HG03342 (cell line): ENCODE measurements at regions not wholly inside any gene's neighbourhood (a gene's known extent, or its start where the extent isn't known, plus 50 kb on each side); places are given as distances from the start of the nearest gene placed in this dataset.
"Not testable (repeated sequence)": the region's sequence is repeated elsewhere in the genome, so short reads cannot be mapped to it uniquely, and the experiment has no call there.

Experiments
- ATAC-seq: cut with Tn5 transposase; IDR thresholded peaks from one replicate; pipeline ENCODE4 v1.9.1; 2021; ENCODE audit warnings: mild to moderate bottlenecking, moderate library complexity; ENCODE audit not compliant: unreplicated experiment

DNA sequence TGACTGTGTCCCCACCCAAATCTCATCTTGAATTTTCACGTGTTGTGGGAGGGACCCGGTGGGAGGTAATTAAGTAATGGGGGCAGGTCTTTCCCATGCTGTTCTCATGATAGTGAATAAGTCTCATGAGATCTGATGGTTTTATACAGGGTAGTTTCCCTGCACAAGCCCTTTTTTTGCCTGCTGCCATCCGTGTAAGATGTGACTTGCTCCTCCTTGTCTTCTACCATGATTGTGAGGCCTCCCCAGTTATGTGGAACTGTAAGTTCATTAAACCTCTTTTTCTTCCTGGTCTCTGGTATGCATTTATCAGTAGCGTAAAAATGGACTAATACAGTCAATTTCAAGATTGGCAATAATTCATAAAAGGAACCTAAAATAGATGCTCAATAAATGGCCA, 261.0 kb downstream of the ETV1 start:
- not testable (repeated sequence) for ATAC-seq

DNA sequence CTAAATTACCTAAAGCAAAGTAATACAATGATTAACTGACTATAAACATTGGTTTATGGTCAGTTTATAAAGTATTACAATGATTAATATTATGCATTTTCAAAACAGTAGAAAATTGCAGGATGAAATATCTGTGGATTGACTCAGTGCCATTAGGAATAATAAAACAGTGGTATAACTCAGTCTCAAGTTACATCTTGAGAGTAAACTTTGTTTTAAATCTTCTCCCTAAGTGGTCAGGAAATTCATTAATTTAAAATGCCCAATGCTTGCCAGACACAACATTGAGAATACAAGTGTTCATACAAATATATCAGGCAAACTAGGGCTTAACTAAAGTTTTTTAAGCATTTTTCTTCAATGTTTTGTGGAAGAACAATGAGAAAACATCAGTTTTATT, 257.8 kb downstream of the ETV1 start:
- no peak for ATAC-seq

DNA sequence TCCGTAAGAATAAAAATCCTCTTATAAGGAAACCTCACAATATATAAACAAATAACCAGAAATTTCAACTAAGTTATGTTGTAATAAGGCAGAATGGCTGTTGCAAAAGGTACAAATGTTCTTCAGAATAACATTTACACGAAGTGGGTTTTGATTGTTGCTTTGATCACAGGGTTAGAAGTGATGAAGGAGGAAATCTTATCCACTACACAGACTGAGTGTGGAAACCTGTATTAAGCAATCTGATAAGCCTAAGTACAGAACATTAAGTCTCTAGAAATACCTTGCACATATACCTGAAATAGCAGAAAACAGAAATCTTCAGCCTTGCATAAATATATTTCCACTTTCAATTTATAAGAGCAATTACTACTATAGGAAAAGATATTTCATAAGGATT, 251.9 kb downstream of the ETV1 start:
- ATAC-seq = no peak

DNA sequence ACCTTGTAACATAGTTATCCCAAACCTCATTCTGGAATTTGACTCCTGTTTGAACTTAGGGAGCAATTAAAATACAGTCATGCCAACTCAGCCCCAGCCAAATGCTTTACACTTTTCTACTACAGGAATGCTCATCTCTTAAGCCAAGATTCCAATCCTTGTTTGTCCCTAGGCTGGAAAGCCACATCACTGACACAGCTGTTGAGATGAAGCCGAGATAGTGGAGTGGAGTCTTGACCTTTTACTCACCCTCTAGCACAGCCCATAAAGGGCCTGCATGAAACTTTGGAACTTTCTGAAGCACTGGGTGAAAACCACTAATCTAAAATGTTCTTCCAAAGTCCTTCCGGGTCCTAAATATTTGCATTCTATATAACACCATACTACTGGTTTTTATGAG, 247.3 kb downstream of the ETV1 start:
- no peak for ATAC-seq

DNA sequence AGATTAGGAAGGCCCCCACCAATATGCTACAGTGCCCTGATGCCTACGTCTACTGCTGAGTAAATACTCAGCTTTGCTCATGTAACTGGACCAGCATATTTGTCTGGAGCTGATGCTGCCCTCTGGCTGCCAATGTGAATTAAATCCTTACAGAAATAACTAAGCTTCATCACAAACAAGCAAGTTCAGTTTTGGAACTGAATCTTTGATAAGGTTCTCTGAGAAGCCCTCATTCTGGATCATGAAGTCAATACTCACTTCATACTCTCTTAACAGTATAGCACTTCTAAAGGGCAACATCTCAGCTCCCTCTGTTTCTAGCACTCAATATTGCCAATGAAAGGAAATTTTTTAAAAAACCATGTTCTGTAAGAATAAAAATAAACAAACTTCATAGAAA, 246.7 kb downstream of the ETV1 start:
- ATAC-seq = no peak

DNA sequence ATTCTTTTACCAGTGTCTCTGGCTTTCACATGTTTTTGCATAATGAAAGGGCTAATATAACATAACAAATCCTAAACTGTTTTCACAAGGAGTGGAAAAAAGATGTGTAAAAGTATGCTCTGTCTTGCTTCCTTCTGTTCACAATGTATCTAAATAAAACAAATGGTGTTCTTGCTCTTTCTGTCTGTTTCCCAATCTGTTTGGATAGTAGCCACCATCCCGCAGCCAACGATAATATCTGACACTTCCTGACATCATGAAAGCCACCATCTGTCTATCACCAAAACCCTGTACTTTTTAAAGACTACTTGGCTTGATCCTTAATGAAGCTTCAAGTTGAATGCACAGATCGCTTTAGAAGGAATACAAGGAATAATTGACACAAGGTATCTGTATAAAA, 246.2 kb downstream of the ETV1 start:
- ATAC-seq = no peak

DNA sequence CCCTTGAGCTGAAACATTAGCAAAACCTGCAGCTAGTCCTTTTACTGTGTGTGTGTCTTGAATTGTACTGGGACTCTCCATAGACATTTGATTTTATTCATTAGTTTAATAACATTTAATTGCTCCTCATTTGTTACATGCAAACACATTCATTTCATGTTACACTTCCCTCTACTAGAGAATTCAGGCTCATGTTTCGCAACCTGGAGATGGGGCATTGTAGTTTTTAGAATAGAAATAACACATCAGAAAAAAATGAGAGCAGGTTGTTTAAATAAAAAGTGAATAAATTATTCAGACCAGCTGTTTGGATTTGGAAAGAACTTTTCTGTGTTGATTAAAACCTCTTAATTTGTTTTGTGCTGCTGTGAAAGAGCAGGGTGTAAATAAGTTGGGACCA, 243.9 kb downstream of the ETV1 start:
- ATAC-seq = no peak

DNA sequence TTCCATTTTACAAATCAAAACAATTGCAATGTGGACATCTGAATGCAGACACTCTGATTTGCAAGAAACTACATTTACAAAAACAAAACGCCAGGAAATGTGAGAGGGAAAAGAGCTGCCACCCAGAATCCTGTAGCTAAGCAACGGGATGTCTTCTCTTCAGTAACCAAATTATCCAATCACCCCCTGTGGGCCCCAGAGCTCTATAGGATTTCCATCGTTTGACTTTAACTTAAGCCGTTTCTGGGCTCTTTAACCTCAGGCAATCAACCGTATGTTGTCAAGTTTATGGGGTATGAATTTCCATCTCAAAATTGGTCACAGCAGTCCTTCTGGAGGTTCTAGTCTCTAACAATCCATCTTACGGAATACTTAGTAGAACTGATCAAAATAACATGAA, 240.5 kb downstream of the ETV1 start:
- no peak for ATAC-seq

DNA sequence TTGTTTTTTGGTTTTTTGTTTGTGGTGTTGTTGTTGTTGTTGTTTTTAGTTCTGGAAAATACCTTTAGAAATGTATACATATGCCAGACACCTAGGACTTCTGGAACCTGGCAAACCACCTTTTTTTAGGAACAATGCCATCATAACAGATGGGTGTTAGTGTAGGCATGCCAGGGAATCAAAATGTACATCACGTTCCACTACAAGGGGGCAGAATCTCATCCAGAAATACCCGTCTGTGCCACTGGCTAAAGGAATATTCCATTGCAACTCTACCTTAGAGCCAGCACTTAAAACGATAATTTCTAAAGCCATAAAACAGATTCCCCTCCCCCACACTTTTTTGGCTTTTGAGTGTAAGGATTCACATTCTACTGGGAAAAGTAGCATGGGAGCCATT, 239.8 kb downstream of the ETV1 start:
- ATAC-seq = no peak

DNA sequence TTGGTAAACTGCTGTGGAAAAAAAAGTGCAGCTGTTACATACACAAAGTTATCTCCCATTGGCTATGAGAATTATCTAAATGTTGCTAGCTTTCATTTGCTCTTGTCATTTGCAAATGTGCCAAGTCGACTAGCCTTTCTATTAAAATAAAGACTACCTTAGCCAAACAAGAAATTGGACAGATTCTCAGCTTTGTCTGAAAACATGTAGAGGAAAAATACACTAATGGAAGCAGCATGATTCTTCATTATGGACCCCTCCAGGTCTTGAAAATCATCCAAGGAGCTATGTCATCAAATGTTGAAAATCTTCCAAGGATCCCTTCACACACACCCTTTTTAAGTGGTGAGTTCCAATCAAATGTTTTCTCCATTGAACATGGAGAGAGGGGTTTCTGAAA, 237.7 kb downstream of the ETV1 start:
- ATAC-seq = no peak

DNA sequence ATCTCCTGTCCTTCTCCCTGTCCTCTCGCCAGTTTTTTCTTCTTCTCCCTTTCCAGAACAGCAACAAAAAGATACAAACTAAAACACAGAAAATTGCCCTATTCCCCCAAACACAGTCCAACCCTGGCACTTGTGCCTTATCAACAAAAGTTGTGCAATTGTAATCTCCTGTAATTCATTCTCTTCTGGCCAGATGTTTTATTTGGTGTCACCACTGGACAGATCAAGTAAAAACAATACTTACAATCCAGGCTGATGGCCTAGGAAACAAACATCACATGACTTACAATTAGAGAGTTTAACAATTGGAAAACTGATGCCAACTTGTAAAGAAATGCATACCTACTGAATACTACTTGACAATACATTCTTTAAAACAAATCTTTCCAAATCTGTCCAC, 231.6 kb downstream of the ETV1 start:
- no peak for ATAC-seq

DNA sequence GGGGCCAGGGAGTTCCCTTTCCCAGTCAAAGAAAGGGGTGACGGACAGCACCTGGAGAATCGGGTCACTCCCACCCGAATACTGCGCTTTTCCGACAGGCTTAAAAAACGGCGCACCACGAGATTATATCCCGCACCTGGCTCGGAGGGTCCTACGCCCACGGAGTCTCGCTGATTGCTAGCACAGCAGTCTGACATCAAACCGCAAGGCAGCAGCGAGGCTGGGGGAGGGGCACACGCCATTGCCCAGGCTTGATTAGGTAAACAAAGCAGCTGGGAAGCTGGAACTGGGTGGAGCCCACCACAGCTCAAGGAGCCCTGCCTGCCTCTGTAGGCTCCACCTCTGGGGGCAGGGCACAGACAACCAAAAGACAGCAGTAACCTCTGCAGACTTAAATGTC, 223.6 kb downstream of the ETV1 start:
- ATAC-seq = not testable (repeated sequence)

DNA sequence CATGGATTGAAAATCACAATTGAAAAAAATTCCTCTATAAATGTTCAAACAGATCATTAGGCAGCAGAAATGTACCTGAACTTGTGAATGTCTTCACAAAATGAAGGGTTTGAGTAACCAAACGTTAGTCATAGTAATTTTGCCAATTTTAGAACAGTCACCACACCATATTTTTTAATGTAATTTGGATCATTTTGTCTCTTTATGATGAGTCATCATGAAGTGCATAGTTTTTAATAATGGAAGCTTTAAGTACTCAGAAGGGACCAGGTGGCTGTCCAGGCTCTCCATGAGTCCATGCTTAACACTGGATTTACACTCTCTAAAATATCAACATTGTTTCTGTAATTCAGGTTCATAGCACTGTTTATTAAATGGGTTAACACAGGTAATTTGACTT, 219.2 kb downstream of the ETV1 start:
- ATAC-seq = no peak

DNA sequence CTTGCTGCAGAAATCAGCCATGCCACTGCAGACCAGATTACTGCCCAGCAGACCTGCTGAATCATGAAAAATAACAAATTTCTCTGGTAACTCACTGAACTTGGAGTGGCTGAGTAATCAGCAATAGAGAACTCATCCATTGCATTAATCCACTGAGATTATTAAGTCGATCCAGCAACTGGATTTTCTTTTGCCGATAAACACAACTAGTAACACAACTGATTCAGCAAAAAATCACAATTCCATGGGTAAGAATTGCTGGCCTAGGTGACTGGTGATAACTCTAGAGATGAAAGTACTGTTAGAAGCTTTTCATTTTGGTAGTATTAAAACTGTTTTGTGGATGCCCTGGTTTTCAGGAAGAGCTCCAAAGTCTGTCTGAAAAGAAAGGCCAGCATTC, 214.5 kb downstream of the ETV1 start:
- no peak for ATAC-seq

DNA sequence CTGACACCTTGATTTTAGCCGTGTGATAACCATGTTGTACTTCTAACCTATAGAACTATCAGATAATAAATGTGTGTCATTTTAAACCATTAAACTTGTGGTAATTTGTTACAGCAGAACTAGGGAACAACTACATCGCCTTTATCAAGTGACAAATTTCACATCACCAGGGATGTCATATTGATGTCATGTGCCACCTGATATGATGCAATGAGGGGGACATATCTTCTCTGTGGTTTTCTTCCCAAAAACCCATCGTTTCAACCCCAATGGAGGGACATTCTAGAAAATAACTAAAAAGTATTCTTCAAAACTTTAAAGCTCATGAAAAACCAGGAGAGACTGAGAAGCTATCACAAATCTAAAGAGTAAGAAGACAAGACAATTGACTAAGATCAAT, 212.2 kb downstream of the ETV1 start:
- no peak for ATAC-seq

DNA sequence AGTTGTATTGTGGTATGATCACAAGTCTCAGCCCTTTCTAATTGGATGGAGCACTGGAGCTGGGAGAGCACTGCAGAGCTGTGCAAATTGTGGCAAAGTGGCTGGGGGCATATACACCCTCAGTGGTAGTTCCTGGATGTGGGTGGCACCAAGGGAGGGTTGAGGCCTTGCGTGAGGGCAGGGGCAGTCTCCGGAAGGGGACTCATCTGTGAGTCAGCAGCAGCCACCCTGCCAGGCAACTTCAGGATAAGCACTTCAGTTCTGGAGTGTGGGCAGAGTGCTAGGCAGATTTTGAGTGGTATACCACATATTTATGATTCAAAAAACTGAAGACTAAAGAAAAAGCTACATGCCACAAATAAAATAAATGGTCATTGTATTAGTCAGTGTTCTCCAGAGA, 210.5 kb downstream of the ETV1 start:
- no peak for ATAC-seq

DNA sequence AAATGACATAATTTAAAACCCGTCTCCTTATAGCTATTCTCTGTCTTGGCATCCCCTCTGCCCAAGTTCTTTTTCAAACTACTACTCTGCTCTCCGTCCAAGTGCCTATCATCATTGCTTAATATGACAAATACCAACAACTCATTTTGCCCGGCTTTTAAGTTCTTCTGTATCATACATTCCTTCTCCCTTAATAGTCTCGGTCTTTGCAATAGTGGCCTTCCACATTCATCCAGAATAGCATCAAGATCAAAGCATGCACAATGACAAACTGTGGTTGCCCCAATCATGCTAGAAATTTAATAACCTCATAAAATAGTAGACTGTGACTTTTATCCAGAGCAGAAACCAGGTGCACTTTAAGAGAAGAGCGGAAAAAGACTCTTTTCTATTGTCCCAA, 198.9 kb downstream of the ETV1 start:
- no peak for ATAC-seq

DNA sequence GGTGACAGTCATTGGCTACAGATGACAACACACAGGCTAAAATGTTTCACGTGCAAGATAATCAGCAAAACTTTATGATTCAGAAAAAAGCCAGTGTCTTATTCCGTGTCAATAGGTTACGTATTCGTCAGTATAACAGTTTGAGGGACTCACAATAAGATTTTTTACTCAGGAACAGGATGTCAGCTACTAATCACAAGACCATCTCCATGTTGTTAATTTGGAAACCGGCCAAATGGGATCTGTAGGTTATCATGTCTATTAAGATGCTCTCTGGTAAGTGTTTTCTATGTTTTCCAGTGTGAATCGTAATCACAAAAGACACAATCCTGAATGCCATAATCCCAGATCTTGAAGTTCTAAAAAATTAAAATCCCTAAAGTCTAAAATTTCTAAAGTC, 197.3 kb downstream of the ETV1 start:
- ATAC-seq = no peak

DNA sequence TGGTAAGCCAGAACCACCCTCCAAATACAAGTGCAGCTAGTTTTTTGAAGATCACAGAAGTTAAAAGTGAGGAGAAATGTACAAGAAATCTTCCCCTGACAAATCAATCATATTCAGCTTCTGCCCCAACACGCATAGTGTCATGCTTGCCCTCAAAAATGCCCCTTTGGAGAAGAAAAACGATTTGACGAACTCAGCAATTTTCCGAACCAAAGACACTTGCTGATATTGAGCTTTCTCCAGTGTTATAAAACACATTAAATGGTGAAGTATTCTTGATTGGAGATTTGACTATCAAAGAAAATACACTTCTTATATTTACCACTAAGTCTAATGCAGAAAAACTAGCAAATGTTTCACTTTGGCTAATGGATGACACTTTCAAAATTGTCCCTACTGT, 195.5 kb downstream of the ETV1 start:
- no peak for ATAC-seq

DNA sequence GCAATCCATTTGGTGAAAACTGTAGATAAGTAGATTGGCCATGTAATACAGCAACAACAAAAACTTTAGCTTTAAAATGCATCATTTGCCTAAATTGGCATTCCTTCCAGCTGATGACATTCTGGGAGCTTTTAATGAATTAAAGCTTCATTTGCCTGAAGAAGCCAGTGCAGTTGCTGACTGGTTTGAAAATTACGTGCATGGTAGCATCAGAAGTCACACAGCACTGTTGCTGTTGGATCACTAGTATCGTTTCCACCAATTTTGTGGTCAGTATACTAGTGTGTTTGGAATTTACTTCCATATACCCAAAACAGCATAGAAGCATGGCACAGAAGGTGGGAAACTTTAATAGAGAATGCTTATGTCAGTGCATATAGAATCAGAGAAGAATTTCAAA, 194.9 kb downstream of the ETV1 start:
- ATAC-seq = no peak

DNA sequence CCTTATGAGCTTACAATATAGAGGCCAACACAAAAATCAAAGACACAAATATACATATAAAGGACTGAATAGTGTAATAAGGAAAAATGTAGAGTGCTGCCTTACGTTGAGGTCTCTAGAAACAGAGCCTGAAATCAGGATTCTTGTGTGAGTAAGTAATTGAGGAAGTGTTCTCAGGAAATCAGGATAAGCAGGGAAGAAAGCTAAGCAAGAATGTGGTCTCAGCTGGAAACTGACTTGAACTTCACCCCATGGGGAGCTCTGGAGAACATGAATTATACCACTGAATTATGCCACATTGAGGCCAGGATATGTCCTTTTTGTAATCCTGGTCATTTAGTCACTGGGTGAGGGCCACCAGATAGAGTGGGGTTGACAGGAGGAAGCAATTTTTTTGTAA, 191.9 kb downstream of the ETV1 start:
- no peak for ATAC-seq

DNA sequence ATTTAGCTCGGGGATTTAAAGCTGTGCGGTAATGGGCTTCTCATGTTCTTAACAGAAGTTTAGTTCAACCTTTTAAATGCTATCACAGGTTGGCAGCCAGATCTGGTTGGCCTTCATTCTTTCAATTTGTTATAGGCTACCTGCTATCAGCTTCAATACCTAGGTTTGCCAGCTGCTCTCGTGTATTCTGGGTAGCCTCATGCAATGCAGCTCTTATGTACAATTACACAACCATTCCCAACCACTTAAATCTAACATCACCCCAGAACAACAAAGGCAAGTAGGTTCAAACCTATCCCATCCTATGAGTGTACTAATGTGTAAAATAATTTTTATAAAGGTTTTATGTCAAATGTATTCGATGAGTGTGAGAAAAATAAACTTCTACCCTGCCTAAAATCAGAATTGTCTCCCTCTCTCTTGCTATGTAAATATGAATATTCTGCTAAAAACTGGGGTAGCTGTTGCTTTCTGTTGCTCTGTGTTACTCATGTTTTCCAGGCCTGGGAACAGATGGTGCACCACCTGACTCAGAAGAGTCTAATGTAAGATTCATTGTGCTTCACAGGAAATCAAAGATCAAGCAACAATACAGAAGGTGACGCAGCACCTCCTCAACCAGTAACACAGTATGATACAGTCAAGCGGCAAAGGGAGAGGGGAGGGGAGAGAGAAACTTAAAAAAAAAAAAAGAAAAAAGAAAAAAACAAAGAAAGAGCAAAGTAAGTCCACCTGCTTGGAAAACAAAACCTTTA, 188.6 kb downstream of the ETV1 start:
- no peak for ATAC-seq

DNA sequence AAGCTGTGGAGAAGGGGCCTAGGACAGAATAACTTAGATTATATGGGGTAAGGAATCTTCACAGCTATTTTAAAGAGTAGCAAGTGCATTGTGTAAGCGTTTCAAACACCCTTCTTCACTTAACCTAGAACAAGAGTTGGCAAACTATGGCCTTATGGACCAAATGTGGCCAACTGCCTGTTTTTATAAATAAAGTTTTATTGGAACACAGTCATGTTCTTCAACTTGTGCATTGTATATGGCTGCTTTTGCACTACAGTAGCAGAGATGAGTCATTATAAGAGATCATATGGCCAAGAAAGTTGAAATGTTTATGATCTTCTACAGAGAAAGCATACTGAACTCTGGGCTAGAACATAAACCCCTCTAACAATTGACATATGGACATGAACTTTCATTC, 187.8 kb downstream of the ETV1 start:
- no peak for ATAC-seq
